ENCODE measurements at regions not wholly inside any gene's neighbourhood (a gene's known extent, or its start where the extent isn't known, plus 50 kb on each side); places are given as distances from the start of the nearest gene placed in this dataset.

GRCh38 chr2:236317938-236318396, 53.8 kb upstream of the ASB18 start:
- no peak for TF ChIP-seq CTCF (IDR thresholded peaks at IDR 0.05; ENCODE audit: low read depth, low read length)
- H3K4me3 ChIP-seq (ENCODE audit: low read depth, low read length), result no peak overlapping the region

GRCh38 chr2:236318401-236318800, 54.2 kb upstream of the ASB18 start:
- H3K4me3 ChIP-seq (ENCODE audit: low read depth, low read length), result no peak overlapping the region
- TF ChIP-seq CTCF (IDR thresholded peaks at IDR 0.05; ENCODE audit: low read depth, low read length), result no peak

DNA sequence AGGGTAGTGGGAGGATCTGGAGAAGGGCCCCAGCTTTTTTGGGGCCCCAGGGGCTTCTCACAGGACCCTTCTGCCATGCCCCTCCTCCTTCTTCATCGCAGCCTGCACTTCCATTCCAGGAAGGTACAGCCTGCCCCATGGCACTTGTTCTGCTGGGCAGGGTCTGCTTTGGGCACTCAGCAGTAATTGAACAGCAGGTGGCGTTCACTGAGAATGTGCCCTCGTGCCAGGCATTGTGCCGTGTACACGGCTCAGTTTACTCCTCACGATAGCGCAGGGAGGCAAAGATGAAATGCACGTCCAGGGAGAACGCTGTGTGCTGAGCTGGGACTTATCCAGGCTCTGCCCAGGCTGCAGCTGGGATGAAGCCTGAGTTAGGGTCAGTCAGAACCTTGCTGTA, 54.8 kb upstream of the ASB18 start:
- no peak for TF ChIP-seq CTCF (IDR thresholded peaks at IDR 0.05; ENCODE audit: low read depth, low read length)
- no peak overlapping the region for H3K4me3 ChIP-seq (ENCODE audit: low read depth, low read length)

- TF ChIP-seq CTCF (IDR thresholded peaks at IDR 0.05; ENCODE audit: low read depth, low read length), result no peak
- H3K4me3 ChIP-seq (ENCODE audit: low read depth, low read length), result no peak overlapping the region
These were observed 57.2 kb upstream of the ASB18 start for GRCh38 chr2:236321415-236321814.

- TF ChIP-seq CTCF (IDR thresholded peaks at IDR 0.05; ENCODE audit: low read depth, low read length), result no peak
These were observed 69.4 kb upstream of the ASB18 start for GRCh38 chr2:236333417-236334121.

GRCh38 chr2:236334122-236334876, 70.1 kb upstream of the ASB18 start:
- H3K4me3 ChIP-seq (ENCODE audit: low read depth, low read length), result no peak overlapping the region
- TF ChIP-seq CTCF (IDR thresholded peaks at IDR 0.05; ENCODE audit: low read depth, low read length), result no peak

More at GRCh38 chr2:236333417-236334121, 69.4 kb upstream of the ASB18 start:
- H3K4me3 ChIP-seq (ENCODE audit: low read depth, low read length), result no peak overlapping the region

Data from WI38 (cell line).